HG02981 (cell line): ENCODE measurements at regions not wholly inside any gene's neighbourhood (a gene's known extent, or its start where the extent isn't known, plus 50 kb on each side); places are given as distances from the start of the nearest gene placed in this dataset.
"Not testable (repeated sequence)": the region's sequence is repeated elsewhere in the genome, so short reads cannot be mapped to it uniquely, and the experiment has no call there.

Experiments
- ATAC-seq: cut with Tn5 transposase; IDR thresholded peaks from one replicate; pipeline ENCODE4 v1.9.1; 2021; ENCODE audit warnings: mild to moderate bottlenecking, moderate library complexity; ENCODE audit not compliant: unreplicated experiment

DNA sequence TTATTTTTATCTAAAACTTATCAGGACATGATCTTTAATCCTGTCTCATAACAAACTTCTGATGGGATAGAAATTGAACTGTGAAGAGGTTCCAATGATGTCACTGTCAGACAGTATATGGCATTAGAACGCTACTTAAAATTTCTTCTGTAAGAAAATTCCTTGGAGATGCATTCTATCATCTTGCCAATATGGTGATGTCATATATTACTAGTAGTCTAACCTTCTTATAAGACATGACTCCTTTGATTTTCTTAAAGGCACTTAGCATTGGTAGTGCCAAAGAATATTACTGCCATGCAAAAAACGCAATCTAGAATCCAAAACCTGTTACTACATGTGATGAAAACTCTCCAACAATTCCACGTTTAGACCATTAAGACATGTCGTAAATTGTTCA is 131.1 kb downstream of the SLC25A46 start:
- ATAC-seq: no peak

GRCh38 chr5:110872200-110872599 is 133.4 kb downstream of the SLC25A46 start:
- ATAC-seq: no peak

- ATAC-seq: no peak
These were observed 134.2 kb downstream of the SLC25A46 start for GRCh38 chr5:110872963-110873362.

GRCh38 chr5:110873773-110874437 is 135.1 kb downstream of the SLC25A46 start:
- ATAC-seq: no peak

DNA sequence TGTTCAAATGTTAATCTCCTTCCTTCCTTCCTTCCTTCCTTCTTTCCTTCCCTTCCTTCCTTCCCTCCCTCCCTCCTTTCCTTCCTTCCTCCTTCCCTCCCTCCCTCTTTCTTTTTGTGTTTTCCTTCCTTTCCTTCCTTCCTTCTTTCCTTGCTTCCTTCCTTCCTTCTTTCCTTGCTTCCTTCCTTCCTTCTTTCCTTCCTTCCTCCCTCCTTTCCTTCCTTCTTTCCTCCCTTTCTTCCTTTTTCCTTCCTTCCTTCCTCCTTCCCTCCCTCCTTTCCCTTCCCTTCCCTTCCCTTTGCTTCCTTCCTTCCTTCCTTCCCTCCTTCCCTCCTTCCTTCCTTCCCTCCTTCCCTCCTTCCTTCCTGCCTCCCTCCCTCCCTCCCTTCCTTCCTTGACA is 136.3 kb downstream of the SLC25A46 start:
- not testable (repeated sequence) for ATAC-seq

DNA sequence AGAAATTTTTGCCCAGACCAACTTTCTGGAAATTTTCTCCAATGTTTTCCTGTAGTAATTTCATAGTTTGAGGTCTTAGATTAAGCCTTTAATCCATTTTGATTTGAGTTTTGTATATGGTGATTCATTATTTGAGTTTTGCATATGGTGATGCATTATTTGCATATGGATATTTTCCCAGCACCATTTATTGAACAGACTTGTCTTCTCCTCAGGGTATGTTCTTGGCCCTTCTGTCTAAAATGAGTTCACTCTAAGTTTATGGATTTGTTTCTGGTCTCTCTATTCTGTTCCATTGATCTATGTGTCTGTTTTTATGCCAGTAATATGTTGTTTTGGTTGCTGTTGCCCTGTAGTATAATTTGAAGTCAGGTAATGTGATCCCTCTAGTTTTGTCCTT is 139.3 kb downstream of the SLC25A46 start:
- ATAC-seq: no peak

GRCh38 chr5:110879675-110880074 is 140.9 kb downstream of the SLC25A46 start:
- ATAC-seq: no peak

DNA sequence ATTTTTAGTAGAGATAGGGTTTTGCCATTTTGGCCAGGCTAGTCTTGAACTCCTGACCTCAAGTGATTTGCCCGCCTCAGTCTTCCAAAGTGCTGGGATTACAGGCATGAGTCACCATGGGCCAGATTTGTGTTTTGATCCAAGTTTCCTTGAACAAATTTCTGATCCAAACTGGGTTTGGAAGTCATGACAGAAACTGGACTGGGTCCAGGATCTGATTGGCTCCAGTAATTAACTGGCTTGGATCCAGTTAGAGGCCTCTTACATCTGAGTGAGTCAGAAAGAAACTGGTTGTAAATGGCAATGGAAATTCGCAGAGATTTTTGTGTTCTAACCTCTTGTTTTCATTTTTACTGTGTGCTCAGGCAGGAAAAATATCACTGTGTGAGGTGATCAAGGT is 141.6 kb downstream of the SLC25A46 start:
- ATAC-seq: no peak

- ATAC-seq: no peak
These were observed 145.2 kb downstream of the SLC25A46 start for GRCh38 chr5:110884005-110884404.

GRCh38 chr5:110887170-110887569 is 148.4 kb downstream of the SLC25A46 start:
- ATAC-seq: not testable (repeated sequence)

GRCh38 chr5:110893854-110894483 is 155.2 kb downstream of the SLC25A46 start:
- ATAC-seq: not testable (repeated sequence)

DNA sequence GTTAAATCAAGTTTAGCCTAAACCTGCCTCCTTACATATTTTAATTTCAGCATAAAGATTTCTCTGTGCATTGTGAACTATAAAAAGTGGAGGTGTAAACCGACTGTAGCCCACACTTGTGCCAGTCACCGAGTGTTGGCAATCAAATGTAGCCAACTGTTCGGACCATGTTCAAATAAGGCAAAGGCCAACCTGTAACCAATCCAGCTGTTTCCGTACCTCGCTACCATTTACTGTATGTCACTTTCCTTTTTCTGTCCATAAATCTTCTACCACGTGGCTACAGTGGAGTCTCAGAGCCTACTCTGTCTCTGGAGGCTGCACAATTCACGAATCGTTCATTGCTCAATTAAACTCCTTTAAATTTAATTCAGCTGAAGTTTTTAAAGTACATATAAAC is 156.0 kb downstream of the SLC25A46 start:
- ATAC-seq: no peak

DNA sequence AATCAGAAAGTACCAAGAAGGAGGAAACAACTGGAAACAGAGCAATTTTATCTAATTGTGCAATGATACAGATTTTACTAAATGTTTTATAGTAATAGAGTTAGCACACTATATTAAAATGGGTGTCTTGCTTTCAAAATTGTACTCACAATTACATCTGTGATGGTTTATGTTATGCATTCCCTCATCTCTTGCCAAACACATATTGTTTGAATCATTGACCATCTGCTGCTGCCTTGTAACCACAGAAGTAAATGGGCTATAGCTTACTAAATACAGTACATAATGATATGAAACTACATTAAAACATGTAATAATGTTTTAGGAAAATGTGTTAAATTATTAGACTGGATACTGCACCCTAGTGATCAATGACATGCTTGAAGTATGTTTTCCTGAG is 158.1 kb downstream of the SLC25A46 start:
- ATAC-seq: no peak

DNA sequence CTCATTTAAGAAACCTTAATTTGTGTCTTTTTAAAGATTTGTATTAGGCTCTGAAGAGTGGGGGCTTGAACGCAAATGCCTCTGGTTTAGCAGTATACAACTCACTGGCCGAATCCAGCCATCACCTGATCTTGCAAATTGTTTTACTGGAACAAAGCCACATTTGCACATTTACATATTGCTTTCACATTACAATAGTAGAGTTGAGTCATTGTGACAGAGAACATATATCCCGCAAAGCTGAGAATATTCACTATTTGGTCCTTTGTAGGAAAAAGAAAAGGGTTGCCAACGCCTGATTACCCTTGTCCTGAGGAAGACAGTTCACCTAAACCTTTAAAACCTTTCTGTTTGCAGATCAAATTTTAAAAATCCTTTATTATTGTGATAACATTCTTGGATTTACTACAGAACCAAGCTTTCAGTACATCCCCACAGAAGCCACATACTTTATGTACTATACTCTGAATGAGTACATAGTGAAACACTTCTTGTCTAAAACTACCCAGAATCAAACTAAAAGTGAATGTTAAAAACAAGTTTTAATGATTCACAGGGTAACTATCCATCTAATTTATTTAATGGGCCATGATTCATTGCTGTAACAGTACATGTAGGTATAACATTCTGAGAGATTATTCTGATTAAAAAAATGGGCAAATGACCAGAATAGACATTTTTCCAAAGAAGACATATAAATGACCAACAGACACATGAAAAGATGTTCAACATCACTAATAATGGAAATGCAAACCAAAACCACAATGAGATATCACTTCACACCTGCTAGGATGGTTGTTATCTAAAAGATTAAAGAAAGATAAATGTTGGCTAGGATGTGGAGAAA is 161.0 kb downstream of the SLC25A46 start:
- ATAC-seq: peak; percentile 81

- ATAC-seq: no peak
These were observed 162.0 kb downstream of the SLC25A46 start for GRCh38 chr5:110900829-110901228.

DNA sequence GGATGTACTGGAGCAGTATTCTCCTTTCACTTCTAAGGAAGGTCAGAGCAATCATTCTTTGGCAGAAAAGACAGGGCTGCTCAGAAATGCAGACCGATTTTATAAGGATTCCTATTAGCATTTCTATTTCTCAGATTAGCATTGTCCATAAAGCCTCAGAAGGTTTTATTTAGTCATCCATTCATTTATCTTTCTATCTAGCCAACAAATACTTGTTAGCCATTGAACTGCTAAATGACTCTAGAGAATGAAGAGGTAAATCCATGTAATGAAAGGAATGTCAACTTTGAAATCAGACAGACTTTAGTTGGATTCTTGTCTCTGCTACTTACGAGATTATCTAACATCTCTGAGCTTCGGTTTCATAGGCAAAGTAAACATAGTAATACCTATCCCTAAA is 165.2 kb downstream of the SLC25A46 start:
- no peak for ATAC-seq

GRCh38 chr5:110908848-110909247 is 162.7 kb upstream of the TSLP start:
- no peak for ATAC-seq

DNA sequence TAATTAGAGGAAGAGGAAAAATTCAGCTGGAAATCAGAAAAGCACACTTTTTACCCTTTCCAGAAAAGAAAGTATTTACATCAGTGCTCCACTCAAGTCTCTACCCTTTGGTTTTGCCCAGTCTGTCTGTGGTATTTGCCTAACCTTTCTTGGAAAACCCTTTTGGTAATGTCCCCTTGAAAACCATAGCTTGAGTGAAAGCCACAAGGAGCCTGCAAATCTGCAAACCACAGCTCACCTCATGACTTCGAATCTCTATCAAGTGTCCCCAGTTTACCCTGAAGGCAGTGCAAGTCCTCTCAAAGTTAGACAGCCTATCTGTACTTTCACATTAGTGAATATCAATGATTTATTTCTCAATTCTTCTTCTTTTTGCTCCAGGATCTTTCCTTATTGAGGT is 162.1 kb upstream of the TSLP start:
- ATAC-seq: no peak

GRCh38 chr5:110909950-110910349 is 161.6 kb upstream of the TSLP start:
- no peak for ATAC-seq

DNA sequence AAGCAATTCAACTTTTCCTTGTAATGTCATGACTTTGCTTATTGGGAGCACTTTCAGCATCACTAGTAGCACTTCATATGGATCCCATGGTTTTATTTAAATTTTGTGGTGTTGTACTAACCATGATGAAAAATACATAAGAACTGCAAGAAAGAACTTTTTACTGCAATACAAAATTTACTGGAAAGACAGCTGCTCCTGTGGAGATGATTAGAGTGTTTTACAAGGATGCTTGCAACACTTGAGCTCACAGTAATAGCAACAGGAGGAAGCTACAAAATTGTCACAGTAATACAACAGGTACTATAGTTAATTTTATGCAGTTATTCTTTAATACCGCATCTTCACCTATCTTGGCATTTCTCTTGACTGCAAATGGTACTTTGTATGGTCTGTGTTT is 158.3 kb upstream of the TSLP start:
- ATAC-seq: no peak

DNA sequence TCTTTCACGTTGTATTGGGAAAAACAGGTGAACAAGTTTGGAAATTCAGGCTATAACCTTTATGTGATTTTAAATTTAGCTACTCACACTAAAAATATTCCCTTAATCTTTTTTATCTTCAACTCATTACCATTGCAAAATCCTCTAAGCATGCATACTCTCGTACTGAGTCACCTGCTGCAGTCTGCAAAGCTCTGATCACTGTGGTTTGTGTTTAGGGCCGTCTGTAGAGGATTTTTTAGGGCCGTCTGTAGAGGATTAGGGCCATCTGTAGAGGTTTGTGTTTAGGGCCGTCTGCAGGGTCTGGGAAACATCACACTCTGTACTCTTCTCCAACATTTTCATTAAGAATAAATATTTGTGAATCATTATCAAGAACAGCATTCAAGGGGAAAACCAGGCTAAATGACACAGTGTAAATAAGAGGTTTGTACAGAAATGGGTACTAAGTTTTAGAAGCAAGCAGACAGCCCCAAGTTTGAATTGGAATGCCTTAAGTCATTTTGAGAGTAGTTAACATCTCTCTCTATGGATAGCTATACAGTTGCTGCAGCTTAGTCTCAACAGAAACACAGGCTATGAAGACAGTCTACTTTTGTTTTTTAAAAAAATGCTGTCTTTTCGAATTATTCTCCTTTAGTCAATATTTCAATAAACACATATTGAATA is 155.0 kb upstream of the TSLP start:
- no peak for ATAC-seq
